OCI-M2 (cell line): ENCODE measurements at regions not wholly inside any gene's neighbourhood (a gene's known extent, or its start where the extent isn't known, plus 50 kb on each side); places are given as distances from the start of the nearest gene placed in this dataset.

Experiments used
- DNase-seq: peaks from one replicate; lab custom pipeline; 2025; ENCODE audit not compliant: unreplicated experiment; lab: John Stamatoyannopoulos, UW

GRCh38 chr22:34877506-34877905 lies 188.5 kb upstream of the ISX start:
- DNase-seq = no peak

DNA sequence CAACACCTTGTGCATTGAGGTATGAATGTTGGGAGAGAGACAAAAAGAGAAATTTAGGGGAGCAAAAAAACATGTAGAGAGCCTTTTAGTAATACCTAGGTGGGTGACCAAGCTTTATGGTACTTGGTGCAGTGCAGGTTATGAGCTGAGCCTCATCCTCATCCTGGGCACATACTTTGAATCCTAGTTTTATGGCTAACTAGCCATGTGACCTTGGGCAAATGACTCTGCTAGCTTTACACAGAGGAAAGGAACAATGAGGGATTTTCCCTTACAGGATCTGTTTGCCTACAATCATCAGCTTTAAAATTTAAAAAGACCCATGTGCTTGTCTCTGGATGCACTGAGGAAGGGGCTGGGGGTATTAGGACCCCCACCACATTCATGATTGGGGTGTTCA lies 187.8 kb upstream of the ISX start:
- no peak for DNase-seq

- no peak for DNase-seq
These were observed 187.0 kb upstream of the ISX start for GRCh38 chr22:34879001-34879400.

GRCh38 chr22:34880662-34881061 lies 185.3 kb upstream of the ISX start:
- DNase-seq = no peak

- DNase-seq = no peak
These were observed 184.5 kb upstream of the ISX start for GRCh38 chr22:34881453-34881852.

DNA sequence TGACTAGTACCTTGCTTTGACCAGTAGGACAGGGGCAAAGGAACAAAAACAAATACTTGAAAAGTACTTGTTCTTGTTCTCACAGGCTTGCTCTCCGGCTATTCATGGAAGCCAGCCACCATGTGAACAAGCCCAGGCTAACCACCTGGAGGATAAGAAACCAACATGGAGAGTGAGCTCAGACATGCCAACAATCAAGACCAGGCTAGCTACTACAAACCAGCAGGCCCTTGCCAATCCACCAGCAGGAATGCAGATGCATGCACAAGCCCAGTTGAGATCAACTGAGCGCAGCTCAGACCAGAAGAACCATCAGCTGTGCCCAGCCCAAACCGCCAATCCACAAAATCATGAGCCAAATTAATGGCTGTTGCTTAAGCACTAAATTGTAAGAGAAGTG lies 180.1 kb upstream of the ISX start:
- DNase-seq = no peak

GRCh38 chr22:34886391-34886790 lies 179.6 kb upstream of the ISX start:
- no peak for DNase-seq

GRCh38 chr22:34886812-34887211 lies 179.1 kb upstream of the ISX start:
- DNase-seq = no peak

GRCh38 chr22:34897126-34897525 lies 168.8 kb upstream of the ISX start:
- DNase-seq = no peak

- DNase-seq = no peak
These were observed 163.6 kb upstream of the ISX start for GRCh38 chr22:34902335-34902734.

- DNase-seq = no peak
These were observed 162.5 kb upstream of the ISX start for GRCh38 chr22:34903416-34903815.

DNA sequence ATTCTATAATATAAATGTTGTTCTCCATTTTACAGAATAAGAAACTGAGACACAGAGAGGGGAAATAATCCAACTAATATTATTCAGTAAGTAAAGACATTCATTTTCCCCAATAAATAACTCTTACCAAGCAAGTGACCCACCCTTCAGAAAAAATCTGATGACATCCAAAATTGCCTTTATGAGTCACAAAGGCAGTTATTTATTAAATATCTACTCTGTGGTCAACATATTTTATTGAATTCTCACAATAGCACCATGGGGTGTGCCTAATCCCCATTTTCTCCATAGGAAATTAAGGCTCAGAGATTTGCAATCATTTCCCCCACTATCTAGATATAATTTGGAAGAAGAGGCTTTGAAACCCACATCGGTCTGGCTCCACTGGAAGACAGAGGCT lies 161.5 kb upstream of the ISX start:
- no peak for DNase-seq

DNA sequence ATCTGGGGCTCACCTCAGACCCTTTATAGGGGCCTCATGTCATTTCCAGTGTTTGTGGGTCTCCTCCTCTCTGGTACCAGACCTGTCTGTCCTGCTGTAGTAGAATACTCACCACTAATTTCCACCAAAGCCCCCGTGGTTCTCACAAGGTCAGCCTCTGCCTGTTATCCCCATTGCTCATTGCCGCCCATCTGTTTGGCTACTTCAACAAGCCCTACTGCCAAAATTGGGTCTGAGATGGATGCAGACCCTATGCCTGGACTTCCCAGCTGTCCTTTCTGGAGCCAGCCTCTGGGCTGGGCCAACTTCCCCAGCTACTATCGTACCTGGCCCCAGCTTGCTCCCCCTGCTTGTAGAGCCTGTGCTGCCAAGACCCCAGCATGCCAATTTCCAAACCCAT lies 152.1 kb upstream of the ISX start:
- no peak for DNase-seq

DNA sequence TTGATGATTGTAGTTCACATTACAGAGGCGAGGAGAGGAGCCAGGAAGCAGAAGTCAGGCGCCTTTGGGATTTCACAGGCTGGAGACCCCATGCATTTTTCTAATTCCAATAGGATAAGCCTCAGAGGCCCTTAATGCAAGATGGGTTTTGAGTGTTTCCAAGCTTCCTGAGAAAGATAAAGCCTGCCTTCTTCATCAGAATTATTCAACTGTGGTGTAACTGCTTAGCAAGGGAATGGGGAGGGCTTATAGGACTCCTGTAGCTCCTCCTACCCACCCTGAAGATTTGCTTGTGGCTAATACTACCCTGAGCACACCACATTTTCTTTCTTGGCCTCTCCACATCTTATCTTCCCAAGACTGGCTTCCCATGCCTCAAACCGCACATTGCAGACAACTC lies 151.1 kb upstream of the ISX start:
- DNase-seq = no peak

- no peak for DNase-seq
These were observed 148.7 kb upstream of the ISX start for GRCh38 chr22:34917239-34917638.

DNA sequence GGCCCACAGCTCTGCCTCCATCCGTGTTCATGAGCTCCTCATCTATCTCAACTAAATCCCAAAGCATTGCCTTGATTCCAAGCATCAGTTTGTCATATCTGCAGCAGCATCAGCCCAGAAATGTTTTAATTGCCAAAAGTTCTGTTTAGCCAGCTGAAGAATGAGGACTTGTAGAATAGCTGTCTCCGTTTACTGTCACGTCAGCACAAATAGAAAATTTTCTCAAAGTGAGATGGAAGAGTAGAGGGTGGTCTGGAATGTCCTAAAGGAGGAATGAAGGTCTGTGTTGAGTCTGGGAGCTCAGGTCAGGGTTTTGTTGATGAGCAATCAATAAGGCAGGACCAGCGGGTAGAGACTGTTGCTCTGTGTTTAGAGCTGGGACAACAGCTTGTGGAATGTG lies 134.9 kb upstream of the ISX start:
- DNase-seq = no peak

DNA sequence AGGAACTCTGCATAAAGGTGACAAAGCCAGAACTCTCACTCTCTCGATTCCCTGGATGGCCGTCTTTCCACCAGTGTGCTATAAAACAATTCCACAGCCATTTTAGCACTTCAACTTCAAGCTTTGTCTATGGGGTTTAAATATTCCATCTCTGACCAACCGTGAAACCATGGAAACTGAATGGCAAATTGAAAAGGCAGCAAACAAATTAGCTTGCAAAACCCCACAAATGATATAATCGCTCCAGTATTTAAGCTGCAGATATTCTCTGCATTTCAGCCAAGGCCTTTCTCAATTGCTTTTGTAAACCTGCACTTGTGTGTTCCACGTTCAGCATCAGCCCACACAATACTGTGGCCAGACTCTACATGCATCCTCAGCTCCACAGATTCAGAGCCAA lies 131.7 kb upstream of the ISX start:
- DNase-seq = no peak

DNA sequence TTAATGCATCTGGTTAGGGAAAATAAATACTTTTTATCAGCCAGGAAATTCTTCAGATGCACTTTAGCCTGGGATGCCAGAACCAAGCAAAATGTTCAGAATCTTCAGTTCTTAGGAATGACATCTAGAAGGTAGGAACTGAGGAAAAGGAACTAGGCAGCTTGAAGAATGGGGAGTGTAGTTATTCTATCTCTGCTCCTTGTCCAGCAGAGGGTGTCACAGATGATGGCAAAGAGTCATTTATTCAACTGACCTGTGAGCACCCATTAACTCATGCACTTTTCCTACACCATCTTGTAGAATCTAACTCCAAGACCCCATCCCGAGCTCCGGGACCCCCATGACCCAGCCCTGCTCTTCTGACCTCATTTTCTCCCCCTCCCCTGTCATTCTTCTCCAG lies 122.1 kb upstream of the ISX start:
- DNase-seq = no peak

DNA sequence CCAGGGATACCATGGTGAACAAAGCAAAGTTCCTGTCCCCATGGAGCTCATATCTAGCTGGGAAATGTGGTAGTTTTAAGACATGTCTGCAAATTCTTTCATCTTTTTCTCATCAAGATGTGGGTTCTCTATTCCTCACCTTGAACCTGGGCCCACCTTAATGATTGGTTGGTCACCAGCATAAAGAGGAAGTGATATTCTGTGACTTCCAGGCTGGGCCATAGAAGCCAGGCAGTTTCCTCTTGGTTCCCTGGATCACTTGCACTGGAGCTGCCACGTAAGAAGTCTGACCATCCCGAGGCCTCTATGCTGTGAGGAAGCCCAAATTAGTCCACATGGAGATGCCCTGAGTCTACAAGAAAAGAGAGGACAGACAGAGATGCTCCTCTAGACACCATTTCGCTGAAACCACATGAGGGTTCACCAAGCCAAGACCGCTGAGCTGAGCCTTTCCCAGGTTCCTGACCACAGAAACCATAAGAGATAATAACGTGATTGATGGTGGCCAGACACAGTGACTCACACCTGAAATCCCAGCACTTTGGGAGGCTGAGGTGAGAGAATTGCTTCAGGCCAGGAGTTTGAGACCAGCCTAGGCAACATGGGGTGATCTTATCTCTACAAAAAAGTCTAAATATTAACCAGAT lies 119.5 kb upstream of the ISX start:
- DNase-seq = no peak

DNA sequence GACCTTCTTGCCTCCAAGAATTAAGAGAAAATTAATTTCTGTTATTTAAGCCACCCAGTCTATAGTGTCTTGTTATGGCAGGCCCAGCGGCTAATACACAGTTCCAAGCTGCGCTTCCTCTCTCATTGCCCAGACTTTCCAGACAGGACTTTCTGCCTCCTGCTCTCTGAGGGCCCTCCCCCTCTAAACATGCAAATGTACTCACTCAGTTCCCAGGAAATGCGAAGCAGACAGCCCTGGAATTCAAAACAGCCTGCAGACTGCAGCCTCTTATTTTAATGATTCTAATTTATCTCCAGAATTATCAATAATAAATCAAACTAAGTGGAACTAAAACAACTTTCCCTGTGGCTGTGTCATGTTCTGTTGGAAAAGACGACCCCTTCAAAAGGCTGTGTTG lies 115.5 kb upstream of the ISX start:
- no peak for DNase-seq

DNA sequence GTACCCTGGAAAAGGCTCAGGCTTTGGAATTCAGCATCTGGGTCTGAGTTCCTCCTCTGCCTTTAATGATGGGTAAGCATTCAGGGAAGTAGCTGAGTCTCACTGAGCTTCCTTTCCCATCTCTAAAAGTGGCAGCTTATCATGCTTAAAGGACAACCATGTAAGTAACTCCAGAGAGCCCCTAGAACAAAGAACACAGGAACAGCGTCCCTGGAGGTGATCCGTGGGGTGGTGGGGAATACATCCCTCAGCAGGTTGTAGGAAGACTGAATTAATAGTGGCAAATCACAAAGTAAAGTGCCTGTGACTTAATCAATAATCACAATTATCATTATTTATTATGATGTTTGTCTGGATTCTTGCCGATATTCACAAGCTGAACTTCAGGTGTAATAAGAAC lies 114.7 kb upstream of the ISX start:
- no peak for DNase-seq

DNA sequence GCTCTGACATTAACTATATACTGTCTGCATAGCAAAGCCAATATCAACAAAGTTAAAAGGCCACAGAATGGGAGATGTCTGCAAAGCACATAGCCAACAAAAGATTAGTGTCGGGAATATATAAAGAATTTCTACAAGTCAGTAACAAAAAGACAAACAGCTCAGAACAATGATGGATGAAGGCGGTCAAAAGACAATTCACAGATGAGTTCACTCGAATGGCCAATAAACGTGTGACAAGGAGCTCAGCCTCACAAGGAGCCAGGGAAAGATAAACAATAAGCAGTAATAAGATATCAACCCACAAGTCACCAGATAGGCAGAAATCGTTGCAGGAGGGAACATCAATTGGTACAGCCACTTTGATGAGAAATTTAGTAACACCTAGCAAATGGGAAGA lies 106.0 kb upstream of the ISX start:
- no peak for DNase-seq

- DNase-seq = no peak
These were observed 98.9 kb upstream of the ISX start for GRCh38 chr22:34966980-34967565.
